H1 (cell line): ENCODE measurements at regions not wholly inside any gene's neighbourhood (a gene's known extent, or its start where the extent isn't known, plus 50 kb on each side); places are given as distances from the start of the nearest gene placed in this dataset.

Experiments used
- RAD21 ChIP-seq, 2 experiments: IDR thresholded peaks in 1 of 2; conservative IDR thresholded peaks in 1 of 2; 2 replicates each; pipeline ENCODE4 v1.6.1; 2011; ENCODE audit warnings: low read depth in 2 of 2, low read length in 2 of 2, improper control_type of control experiment in 1 of 2, inconsistent platforms in 1 of 2, mild to moderate bottlenecking in 1 of 2, moderate library complexity in 1 of 2

GRCh38 chr5:128681096-128681495 lies 143.1 kb upstream of the FBN2 start (continued):
- TF ChIP-seq RAD21 (IDR thresholded peaks at IDR 0.05 in 1 of 2, conservative IDR thresholded peaks at IDR 0.05 in 1 of 2; ENCODE audit: low read depth in 2 of 2, low read length in 2 of 2) = no peak
